GM12892 (cell line): ENCODE measurements at regions not wholly inside any gene's neighbourhood (a gene's known extent, or its start where the extent isn't known, plus 50 kb on each side); places are given as distances from the start of the nearest gene placed in this dataset.
"Not testable (repeated sequence)": the region's sequence is repeated elsewhere in the genome, so short reads cannot be mapped to it uniquely, and the experiment has no call there.

Experiments used
- POLR2A ChIP-seq: IDR thresholded peaks from 2 replicates; pipeline ENCODE4 v1.6.1; 2011; ENCODE audit warnings: low read depth, low read length, control low read depth
- POLR2AphosphoS5 ChIP-seq: IDR thresholded peaks from 2 replicates; pipeline ENCODE4 v1.6.1; 2011; ENCODE audit warnings: low read depth, low read length, control low read depth

DNA sequence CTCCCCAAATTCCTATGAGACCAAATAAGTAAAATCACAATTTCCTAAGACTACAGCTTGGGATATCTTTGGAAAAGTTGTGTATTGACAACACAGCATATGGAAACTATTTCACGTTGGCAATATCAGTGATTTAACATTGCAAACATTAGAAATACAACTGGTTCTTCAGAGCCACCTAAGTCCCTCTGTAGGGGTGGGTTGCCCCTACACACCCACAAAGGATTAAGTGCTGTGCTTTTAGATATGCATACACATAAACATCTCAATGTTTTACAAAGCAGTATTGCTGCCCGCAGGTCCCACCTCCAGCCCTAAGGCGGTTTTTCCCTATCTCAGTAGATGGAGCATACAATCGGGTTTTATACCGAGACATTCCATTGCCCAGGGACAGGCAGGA, 66.0 kb upstream of the DEFB108B start:
- TF ChIP-seq POLR2AphosphoS5, POLR2A: not testable (repeated sequence)
